Activated CD8-positive, alpha-beta memory T cell treated with anti-CD3 and anti-CD28 coated beads, Interleukin-2, amount 50 U/mL, for 24 hours (primary cell): ENCODE measurements at regions not wholly inside any gene's neighbourhood (a gene's known extent, or its start where the extent isn't known, plus 50 kb on each side); places are given as distances from the start of the nearest gene placed in this dataset.

Source experiments
- DNase-seq: peaks from one replicate; pipeline ENCODE4 v3.0.0-alpha.2; 2020; ENCODE audit errors: extremely low read depth

GRCh38 chr17:77001487-77001886, 133.3 kb downstream of the MGAT5B start:
- DNase-seq, result no peak

- no peak for DNase-seq
These were observed 134.2 kb downstream of the MGAT5B start for GRCh38 chr17:77002103-77003045.

DNA sequence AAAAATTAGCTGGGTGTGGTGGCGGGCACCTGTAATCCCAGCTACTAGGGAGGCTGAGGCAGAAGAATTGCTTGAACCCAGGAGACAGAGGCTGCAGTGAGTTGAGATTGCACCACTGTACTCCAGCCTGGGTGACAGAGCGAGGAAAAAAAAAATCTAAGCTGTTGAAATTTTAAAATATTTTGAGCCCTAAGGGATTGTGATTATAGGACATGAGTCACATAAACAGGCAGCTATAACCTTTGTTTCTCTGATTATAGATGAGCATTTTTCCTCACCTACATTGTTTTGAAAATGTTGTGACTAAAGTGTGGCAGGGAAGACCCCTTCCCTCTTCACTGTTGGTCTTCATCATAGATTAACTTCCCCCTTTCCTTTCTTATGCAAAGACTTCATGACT, 135.5 kb downstream of the MGAT5B start:
- DNase-seq, result no peak

GRCh38 chr17:77006971-77007649, 133.7 kb upstream of the SEC14L1 start:
- DNase-seq, result no peak

DNA sequence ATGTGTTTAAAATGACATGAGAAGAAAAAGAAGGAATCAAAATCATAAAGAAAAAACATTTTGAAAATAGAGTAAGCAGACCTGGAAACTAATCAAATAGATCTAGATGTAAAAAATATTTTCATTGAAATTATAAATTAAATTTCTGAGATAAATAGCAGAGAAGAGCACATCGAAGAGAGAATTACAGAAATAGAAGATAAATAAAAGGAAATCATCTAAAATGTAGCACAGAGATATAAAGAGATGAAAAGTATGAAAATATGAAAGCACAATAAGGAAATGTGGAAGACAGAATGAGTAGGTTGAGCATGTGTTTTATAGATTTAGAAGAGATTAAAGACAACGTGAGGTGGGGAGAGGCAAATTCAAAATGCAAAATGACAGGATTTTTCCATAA, 130.9 kb upstream of the SEC14L1 start:
- DNase-seq, result no peak

DNA sequence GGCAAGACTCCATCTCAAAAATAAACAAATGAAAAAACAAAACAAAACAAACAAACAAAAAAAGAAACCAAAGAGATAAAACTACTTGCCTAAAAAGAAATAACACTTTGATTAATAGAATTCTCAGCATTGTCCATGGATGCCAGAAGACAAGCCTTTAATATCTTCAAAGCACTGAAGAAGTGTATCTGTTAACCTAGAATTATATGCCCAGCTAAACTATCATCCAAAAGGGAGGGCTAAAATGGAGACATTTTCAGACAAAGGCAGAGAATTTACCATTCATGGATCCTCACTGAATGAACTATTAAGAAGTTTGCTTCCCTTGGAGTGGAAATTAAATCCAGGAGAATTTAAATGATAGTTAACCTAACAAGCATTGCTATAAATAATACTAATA, 130.1 kb upstream of the SEC14L1 start:
- no peak for DNase-seq

- no peak for DNase-seq
These were observed 129.4 kb upstream of the SEC14L1 start for GRCh38 chr17:77011173-77012011.

DNA sequence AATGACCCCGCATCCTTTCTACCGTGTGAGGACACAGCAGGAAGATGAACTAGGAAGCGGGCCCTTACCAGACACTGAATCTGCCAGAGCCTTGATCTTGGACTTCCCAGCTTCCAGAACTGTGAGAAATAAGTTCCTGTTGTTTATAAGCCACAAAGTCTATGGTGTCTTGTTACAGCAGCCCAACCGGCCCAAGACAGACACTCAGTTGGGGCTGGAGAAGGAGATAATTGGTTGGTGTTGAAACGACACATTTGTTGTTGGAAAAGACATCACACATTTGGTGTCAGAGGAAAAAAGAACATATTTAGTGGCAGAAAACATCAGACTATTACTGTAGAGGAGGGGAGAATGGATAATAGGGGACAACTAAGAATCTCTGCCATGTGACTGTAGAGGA, 122.3 kb upstream of the SEC14L1 start:
- no peak for DNase-seq

GRCh38 chr17:77019893-77020379, 120.8 kb upstream of the SEC14L1 start:
- DNase-seq, result no peak

DNA sequence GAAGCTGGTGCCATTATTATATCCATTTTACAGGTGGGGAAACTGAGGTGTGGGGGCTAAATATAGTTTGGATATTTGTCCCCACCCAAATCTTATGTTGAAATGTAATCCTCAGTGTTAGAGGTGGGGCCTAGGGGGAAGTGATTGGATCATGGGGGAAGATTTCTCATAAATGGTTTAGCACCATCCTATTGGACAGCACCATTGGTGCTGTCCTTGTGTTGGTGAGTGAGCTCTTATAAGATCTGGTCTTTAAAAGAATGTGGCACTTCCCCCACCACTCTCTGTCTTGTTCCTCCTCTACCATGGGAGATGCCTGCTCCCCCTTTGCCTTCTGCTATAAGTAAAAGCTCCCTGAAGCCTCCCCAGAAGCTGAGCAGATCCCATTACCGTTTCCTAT, 119.8 kb upstream of the SEC14L1 start:
- DNase-seq, result no peak

DNA sequence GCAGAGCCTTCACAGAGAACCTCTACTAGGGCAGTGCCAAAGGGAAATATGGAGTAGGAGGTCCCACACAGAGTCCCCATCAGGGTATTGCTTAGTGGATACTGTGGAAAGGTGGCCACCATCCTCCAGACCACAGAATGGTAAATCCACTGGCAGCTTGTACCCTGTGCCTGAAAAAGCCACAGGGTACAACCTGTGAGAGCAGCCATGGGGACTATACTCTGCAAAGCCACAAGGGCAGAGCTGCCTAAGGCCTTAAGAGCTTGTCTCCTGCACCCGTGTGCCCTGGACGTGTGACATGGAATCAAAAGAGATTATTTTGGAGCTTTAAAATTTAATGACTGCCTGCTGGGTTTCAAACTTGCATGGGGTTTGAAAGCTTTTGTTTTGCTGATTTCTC, 118.0 kb upstream of the SEC14L1 start:
- DNase-seq, result no peak

- no peak for DNase-seq
These were observed 115.0 kb upstream of the SEC14L1 start for GRCh38 chr17:77025781-77026180.

GRCh38 chr17:77027271-77027889, 113.4 kb upstream of the SEC14L1 start:
- DNase-seq, result no peak

DNA sequence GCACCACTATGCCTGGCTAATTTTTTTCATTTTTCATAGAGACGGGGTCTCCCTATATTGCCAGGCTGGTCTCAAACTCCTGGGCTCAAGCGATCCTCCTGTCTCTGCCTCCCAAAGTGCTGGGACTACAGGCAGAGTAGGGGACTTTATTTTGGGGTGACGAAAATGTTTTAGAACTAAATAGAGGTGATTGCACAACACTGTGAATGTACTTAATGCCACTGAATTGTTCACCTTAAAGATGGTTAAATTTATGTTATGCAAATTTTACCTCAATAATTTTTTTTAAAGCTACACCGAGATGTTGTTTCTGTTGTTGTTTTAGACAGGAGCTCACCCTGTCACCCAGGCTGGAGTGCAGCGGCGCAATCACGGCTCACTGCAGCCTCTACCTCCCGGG, 111.9 kb upstream of the SEC14L1 start:
- no peak for DNase-seq

DNA sequence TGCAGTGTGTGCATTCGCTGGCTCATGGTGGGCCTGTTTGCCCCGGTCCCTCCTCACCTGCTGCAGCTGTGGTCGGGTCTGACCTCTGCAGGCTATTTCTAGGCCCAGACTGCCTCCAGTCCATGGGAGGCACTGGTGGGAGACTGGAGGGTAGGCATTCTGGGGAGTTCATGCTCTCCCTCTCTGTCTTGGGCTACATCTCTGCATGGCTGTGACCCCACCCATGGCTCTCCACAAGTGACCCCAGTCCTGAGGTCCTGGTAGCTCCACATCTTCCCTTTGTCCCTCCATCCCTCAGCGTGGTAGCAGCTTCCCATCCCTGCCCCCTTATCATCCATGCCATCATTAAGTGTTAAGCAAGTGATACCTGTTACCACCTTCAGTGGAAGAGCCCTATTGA, 107.8 kb upstream of the SEC14L1 start:
- DNase-seq, result no peak

DNA sequence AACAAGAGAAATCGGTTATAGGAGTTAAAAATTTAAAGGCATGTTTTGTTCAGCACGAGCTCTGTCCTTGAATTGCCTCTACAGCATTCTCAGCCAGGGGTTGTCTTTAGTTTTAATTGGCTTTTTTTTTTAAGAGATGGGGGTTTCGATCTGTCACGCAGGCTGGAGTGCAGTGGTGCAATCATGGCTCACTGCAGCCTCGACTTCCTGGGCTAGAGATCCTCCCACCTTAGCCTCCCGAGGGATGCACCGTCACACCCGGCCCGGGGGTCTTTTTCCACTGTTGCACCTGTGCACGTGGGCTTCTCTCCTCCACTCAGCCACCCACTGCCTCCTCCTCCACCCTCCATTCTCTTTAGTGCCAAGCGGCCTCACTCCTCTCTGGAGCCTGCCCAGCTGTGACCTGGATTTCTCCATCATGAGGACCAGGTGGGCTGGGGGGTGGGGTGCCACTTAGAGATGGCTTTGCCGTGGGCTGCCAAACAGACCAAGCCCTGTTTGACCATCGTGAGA, 106.8 kb upstream of the SEC14L1 start:
- DNase-seq, result no peak

DNA sequence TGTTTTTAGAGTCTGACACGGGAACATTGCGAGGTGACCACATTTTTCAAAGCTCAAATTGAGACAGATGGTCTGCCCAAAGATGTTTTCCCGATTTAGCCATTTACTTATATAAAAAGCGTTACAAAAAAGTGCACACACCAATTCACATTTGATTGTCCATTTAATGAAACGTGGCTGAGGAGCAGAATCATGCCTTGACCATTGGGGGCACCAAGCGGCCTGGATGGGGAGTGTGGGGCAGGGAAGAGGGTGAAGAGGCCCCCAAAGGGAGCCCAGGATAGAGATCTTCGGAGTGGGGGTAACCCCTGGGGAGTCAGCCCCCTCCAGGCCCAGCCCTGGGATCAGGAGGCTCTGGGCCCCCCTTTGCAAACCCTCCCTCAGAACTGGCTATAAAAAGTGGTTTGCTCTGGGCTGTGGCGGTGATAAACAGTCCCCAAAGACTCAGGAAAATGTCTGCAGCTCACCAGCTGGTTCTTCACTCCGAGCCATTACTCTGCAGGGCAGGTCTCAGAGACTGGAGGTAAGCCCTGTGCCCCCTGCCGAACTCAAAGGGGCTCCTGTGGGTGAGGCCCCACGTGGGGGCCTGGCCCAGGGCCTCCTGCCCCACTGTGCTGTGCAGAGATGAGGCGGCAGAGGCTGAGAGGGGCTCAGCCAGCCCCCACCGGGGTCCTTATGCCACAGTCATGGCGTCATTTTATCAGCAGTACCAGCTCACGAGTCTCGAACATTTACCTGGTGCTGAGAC, 105.9 kb upstream of the SEC14L1 start:
- no peak for DNase-seq

GRCh38 chr17:77035526-77035925, 105.2 kb upstream of the SEC14L1 start:
- no peak for DNase-seq

- no peak for DNase-seq
These were observed 104.5 kb upstream of the SEC14L1 start for GRCh38 chr17:77036136-77036840.

DNA sequence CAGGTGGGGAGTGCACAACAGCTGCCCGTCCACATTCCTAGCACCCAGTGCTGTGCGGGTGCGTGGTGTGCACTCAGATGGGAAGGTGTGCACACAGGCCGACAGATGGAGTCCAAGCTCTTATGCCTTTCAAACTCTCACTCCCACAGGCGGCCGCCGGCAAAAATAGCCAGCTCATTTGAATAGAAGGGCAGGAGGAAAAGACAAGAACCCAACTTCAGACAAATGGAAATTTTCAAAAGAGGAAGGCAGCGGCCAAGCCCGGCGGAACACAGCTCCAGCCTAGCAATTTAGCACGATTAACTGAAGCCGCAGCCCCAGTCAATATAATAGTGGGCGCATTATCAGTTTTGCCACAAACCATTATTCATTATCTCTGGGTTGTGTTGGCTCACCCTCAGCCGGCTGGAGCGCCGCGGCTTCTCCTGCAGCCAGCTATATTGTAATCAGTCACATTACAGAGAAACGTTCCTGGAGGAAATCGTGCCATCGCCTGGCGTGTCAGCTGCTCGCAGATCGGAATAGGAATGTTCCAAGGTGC, 103.9 kb upstream of the SEC14L1 start:
- no peak for DNase-seq
